DOHH2 (cell line): ENCODE measurements at regions not wholly inside any gene's neighbourhood (a gene's known extent, or its start where the extent isn't known, plus 50 kb on each side); places are given as distances from the start of the nearest gene placed in this dataset.

Experiments used
- CTCF ChIP-seq: fragments of 200-600 bp; sonication (generic); IDR thresholded peaks from one replicate; pipeline ENCODE4 v1.5.1; 2014; ENCODE audit warnings: antibody characterized with exemption, mild to moderate bottlenecking, low read depth, low read length; ENCODE audit not compliant: poor library complexity, severe bottlenecking
- EZH2phosphoT487 ChIP-seq: fragments of 200-600 bp; sonication (generic); IDR thresholded peaks from 2 replicates; pipeline ENCODE4 v1.6.1; 2017; ENCODE audit warnings: borderline replicate concordance, mild to moderate bottlenecking, antibody characterized with exemption, low read length, moderate library complexity, mixed read lengths

- TF ChIP-seq EZH2phosphoT487 (no peak), CTCF (no peak)
Observed at GRCh38 chr6:153591159-153591558, 447.9 kb upstream of the OPRM1 start.
